H1 (cell line): ENCODE measurements at regions not wholly inside any gene's neighbourhood (a gene's known extent, or its start where the extent isn't known, plus 50 kb on each side); places are given as distances from the start of the nearest gene placed in this dataset.

Experiments used
- CTCF ChIA-PET: fragments of 300-600 bp; sonication (Branson Sonifier 250); formaldehyde crosslinking; loops from one replicate; lab custom pipeline; 2021; ENCODE audit not compliant: partially characterized antibody; lab: Charles Lee
- POLR2A ChIA-PET: fragments of 300-600 bp; sonication (Branson Sonifier 250); formaldehyde crosslinking; loops from one replicate; lab custom pipeline; 2021; ENCODE audit warnings: inconsistent platforms; ENCODE audit not compliant: partially characterized antibody; lab: Charles Lee
- DNase-seq, 2 experiments: peaks; one replicate each; pipeline versions ENCODE4 v3.0.0 to v3.0.0-alpha.2; 2010 to 2022; ENCODE audit warnings: low spot score in 2 of 2, low read depth in 1 of 2, mixed read lengths in 1 of 2
- FAIRE-seq: peaks from 2 replicates; lab custom pipeline; 2011; peaks lifted over from hg19 to GRCh38; lab: Jason Lieb, UNC
- H2AFZ ChIP-seq: 2 replicates; pipeline ENCODE4 v1.8.1; 2012; ENCODE audit warnings: low read length, inconsistent platforms
- H2AK5ac ChIP-seq: 2 replicates; pipeline ENCODE4 v1.6.1; 2013; ENCODE audit warnings: low read depth, low read length
- H2BK120ac ChIP-seq: replicated peaks from 2 replicates; pipeline ENCODE3; 2013; ENCODE audit warnings: low read depth, low read length, inconsistent platforms
- H2BK12ac ChIP-seq: 2 replicates; pipeline ENCODE4 v1.6.1; 2013; ENCODE audit warnings: low read depth, low read length
- H2BK15ac ChIP-seq: 2 replicates; pipeline ENCODE4 v1.6.1; 2013; ENCODE audit warnings: low read length
- H2BK20ac ChIP-seq: 2 replicates; pipeline ENCODE4 v1.6.1; 2013; ENCODE audit warnings: low read length
- H2BK5ac ChIP-seq: 2 replicates; pipeline ENCODE4 v1.6.1; 2013; ENCODE audit warnings: low read depth, low read length
- H3K14ac ChIP-seq: 2 replicates; pipeline ENCODE4 v1.6.1; 2013; ENCODE audit warnings: inconsistent platforms; ENCODE audit not compliant: insufficient read length
- H3K18ac ChIP-seq: 2 replicates; pipeline ENCODE4 v1.6.1; 2013; ENCODE audit warnings: low read length; ENCODE audit errors: extremely low read depth
- H3K23ac ChIP-seq: 2 replicates; pipeline ENCODE4 v1.6.1; 2013; ENCODE audit warnings: inconsistent platforms; ENCODE audit not compliant: insufficient read length
- H3K23me2 ChIP-seq: 2 replicates; pipeline ENCODE4 v1.6.1; 2013; ENCODE audit warnings: low read depth, low read length
- H3K27ac ChIP-seq: 2 replicates; pipeline ENCODE4 v1.6.1; 2011; ENCODE audit warnings: low read depth, low read length, inconsistent platforms
- H3K27me3 ChIP-seq, 4 experiments: replicated peaks in 1 of 4; 1 replicate in 1 of 4; 2 replicates in 3 of 4; pipeline versions ENCODE4 v1.6.1 to v1.8.1; 2011 to 2013; ENCODE audit warnings: low read length in 3 of 4, mild to moderate bottlenecking in 3 of 4, inconsistent platforms in 2 of 4, mixed read lengths in 2 of 4, moderate library complexity in 1 of 4; ENCODE audit not compliant: control insufficient read depth in 3 of 4, insufficient read depth in 3 of 4; ENCODE audit errors: extremely low read depth in 1 of 4
- H3K36me3 ChIP-seq, 4 experiments: 2 replicates each; pipeline versions ENCODE4 v1.6.1 to v1.8.1; 2011 to 2013; ENCODE audit warnings: mild to moderate bottlenecking in 4 of 4, low read length in 3 of 4, moderate library complexity in 2 of 4, control low read depth in 1 of 4, inconsistent platforms in 1 of 4; ENCODE audit not compliant: insufficient read depth in 4 of 4, control insufficient read depth in 2 of 4
- H3K4ac ChIP-seq: replicated peaks from 2 replicates; pipeline ENCODE3; 2013; ENCODE audit warnings: low read length, low read depth, mixed read lengths, inconsistent platforms; ENCODE audit not compliant: insufficient read length
- H3K4me1 ChIP-seq, 4 experiments: replicated peaks in 1 of 4; 1 replicate in 1 of 4; 2 replicates in 3 of 4; pipeline versions ENCODE4 v1.6.1 to v1.8.1; 2011 to 2013; ENCODE audit warnings: low read length in 3 of 4, inconsistent platforms in 2 of 4, mixed read lengths in 1 of 4; ENCODE audit not compliant: insufficient read depth in 4 of 4, control insufficient read depth in 3 of 4
- H3K4me2 ChIP-seq, 2 experiments: 2 replicates each; pipeline versions ENCODE4 v1.6.1 to v1.8.1; 2011 to 2013; ENCODE audit warnings: low read depth in 2 of 2, low read length in 2 of 2, control low read depth in 1 of 2, inconsistent platforms in 1 of 2, mild to moderate bottlenecking in 1 of 2; ENCODE audit not compliant: insufficient read depth in 1 of 2
- H3K4me3 ChIP-seq, 4 experiments: fragments of 200-600, 300-600 bp in 1 of 4; sonication (generic), shearing (Covaris generic), sonication (Bioruptor Twin) in 1 of 4; 2 replicates each; pipeline versions ENCODE4 v1.5.1 to v1.8.1; 2011 to 2016; ENCODE audit warnings: low read length in 4 of 4, low read depth in 3 of 4, control low read depth in 2 of 4, inconsistent platforms in 2 of 4, mild to moderate bottlenecking in 2 of 4, mixed read lengths in 1 of 4, moderate library complexity in 1 of 4; ENCODE audit not compliant: insufficient read depth in 2 of 4; ENCODE audit errors: extremely low read depth in 1 of 4
- H3K56ac ChIP-seq: replicated peaks from 2 replicates; pipeline ENCODE3; 2013; ENCODE audit warnings: low read depth, mild to moderate bottlenecking, mixed read lengths, low read length, inconsistent platforms; ENCODE audit not compliant: insufficient read length
- H3K79me1 ChIP-seq: 2 replicates; pipeline ENCODE4 v1.6.1; 2013; ENCODE audit warnings: low read depth, low read length, control low read depth
- H3K79me2 ChIP-seq, 2 experiments: 2 replicates each; pipeline versions ENCODE4 v1.6.1 to v1.8.1; 2012 to 2013; ENCODE audit warnings: low read length in 2 of 2, mild to moderate bottlenecking in 2 of 2, inconsistent platforms in 1 of 2; ENCODE audit not compliant: insufficient read depth in 2 of 2, control insufficient read depth in 1 of 2
- H3K9ac ChIP-seq, 4 experiments: replicated peaks in 1 of 4; 1 replicate in 1 of 4; 2 replicates in 3 of 4; pipeline versions ENCODE4 v1.6.1 to v1.8.1; 2011 to 2013; ENCODE audit warnings: low read depth in 3 of 4, low read length in 3 of 4, control low read depth in 2 of 4, mild to moderate bottlenecking in 2 of 4, moderate library complexity in 2 of 4, inconsistent platforms in 1 of 4; ENCODE audit errors: extremely low read depth in 1 of 4
- H3K9me3 ChIP-seq, 2 experiments: 2 replicates each; pipeline versions ENCODE4 v1.6.1 to v1.8.1; 2012 to 2013; ENCODE audit warnings: mild to moderate bottlenecking in 2 of 2, moderate library complexity in 2 of 2, control low read depth in 1 of 2, inconsistent platforms in 1 of 2, low read depth in 1 of 2, low read length in 1 of 2, mixed read lengths in 1 of 2; ENCODE audit not compliant: insufficient read depth in 2 of 2
- H4K20me1 ChIP-seq, 2 experiments: replicated peaks in 1 of 2; 2 replicates each; pipeline versions ENCODE3 to v1.8.1; 2011 to 2013; ENCODE audit warnings: inconsistent platforms in 2 of 2, low read length in 2 of 2, mild to moderate bottlenecking in 1 of 2; ENCODE audit not compliant: insufficient read depth in 2 of 2, control insufficient read depth in 1 of 2
- H4K5ac ChIP-seq: 2 replicates; pipeline ENCODE4 v1.6.1; 2013; ENCODE audit warnings: low read length, low read depth, mixed read lengths, inconsistent platforms; ENCODE audit not compliant: insufficient read length
- H4K8ac ChIP-seq: 2 replicates; pipeline ENCODE4 v1.8.0; 2013; ENCODE audit warnings: mild to moderate bottlenecking, moderate library complexity, low read length, inconsistent platforms; ENCODE audit not compliant: insufficient read depth; ENCODE audit errors: extremely low read depth
- H4K91ac ChIP-seq: replicated peaks from 2 replicates; pipeline ENCODE3; 2013; ENCODE audit warnings: low read length, mixed read lengths, inconsistent platforms; ENCODE audit not compliant: insufficient read length
- SP2 ChIP-seq: IDR thresholded peaks from 2 replicates; pipeline ENCODE4 v1.6.1; 2012; ENCODE audit warnings: mild to moderate bottlenecking, low read length, inconsistent platforms
- WGBS, 2 experiments: shearing (Covaris generic) in 1 of 2; methylation state at CpG; one replicate each; pipeline versions ENCODE4 v1.1.6 to v1.1.7; 2013 to 2015; ENCODE audit warnings: low lambda C conversion rate in 2 of 2, mixed read lengths in 2 of 2, inconsistent platforms in 1 of 2, low coverage in 1 of 2, missing lambda C conversion rate in 1 of 2; ENCODE audit not compliant: insufficient replicate concordance in 2 of 2, insufficient coverage in 1 of 2, insufficient read length in 1 of 2; ENCODE audit errors: extremely low coverage in 1 of 2, missing lambda C conversion rate in 1 of 2; 5-methylcytosine and 5-hydroxymethylcytosine counted together

DNA sequence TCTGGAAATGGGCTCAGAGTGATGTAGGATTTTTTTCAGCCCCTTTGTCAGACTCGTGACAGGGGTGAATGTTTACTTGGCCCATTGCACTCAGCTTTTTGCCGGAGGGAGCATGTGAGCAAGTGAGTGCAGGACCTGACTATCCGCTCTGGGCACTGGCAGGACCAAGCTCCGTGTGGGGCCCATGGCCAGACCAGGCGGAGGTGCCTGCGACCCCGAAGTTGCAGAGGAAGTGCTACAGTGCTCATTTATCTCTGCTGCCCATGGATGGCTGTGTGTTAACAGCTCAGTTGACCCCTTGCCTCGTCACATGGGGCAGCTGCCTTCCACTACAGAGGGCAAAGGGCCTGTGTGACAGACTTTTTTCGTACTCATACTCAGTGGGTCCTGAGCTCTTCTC lies 744.3 kb downstream of the IRX1 start:
- no peaks in the 10 kb centered on the region for H3K36me3 ChIP-seq
- no peak overlapping the region for H3K14ac ChIP-seq
- no peak overlapping the region for H3K4me3 ChIP-seq
- H2BK5ac ChIP-seq: no peak overlapping the region
- ChIA-PET CTCF (interaction anchor here (0.8 to 2.0 kb wide), 5 partner anchors 14 to 221 kb away, joined by 3 to 4 read pairs (median 3); no protein-coding TSS in a partner anchor), POLR2A (no interaction called here)
- no peak for FAIRE-seq
- H4K91ac ChIP-seq: no peak overlapping the region
- H3K27ac ChIP-seq: no peak overlapping the region
- no peak for DNase-seq
- no peak overlapping the region for H2BK120ac ChIP-seq
- no peaks in the 10 kb centered on the region for H3K79me2 ChIP-seq
- H3K23me2 ChIP-seq: no peaks in the 10 kb centered on the region
- H2AFZ ChIP-seq: no peak overlapping the region
- H3K9ac ChIP-seq: no peak overlapping the region
- H3K4me1 ChIP-seq: no peaks in the 10 kb centered on the region; a peak in 1 of 7 replicates
- H2BK20ac ChIP-seq: no peak overlapping the region
- H3K79me1 ChIP-seq: no peaks in the 10 kb centered on the region
- no peak overlapping the region for H3K23ac ChIP-seq
- no peak overlapping the region for H2BK15ac ChIP-seq
- H3K4me2 ChIP-seq: no peak overlapping the region
- H3K9me3 ChIP-seq: no peaks in the 10 kb centered on the region
- no peaks in the 10 kb centered on the region for H4K20me1 ChIP-seq
- no peak overlapping the region for H4K5ac ChIP-seq
- no peak overlapping the region for H2AK5ac ChIP-seq
- no peak overlapping the region for H2BK12ac ChIP-seq
- peaks cover 0 to 1% (median 0%) of the 10 kb centered on the region in 4 experiments; a peak in 1 of 7 replicates for H3K27me3 ChIP-seq
- 83% methylated on average over 9 of the region's 9 CpGs; no CpG with 5 or more reads in 1 of the 2 experiments for WGBS, 2 experiments
- no peak overlapping the region for H3K56ac ChIP-seq
- H4K8ac ChIP-seq: no peak overlapping the region
- H3K4ac ChIP-seq: no peak overlapping the region
- no peak for TF ChIP-seq SP2
- TF ChIP-seq, all 59 proteins: peak for 0
- no peak overlapping the region for H3K18ac ChIP-seq
